Heart right ventricle (tissue), 16 donors: ENCODE measurements at regions not wholly inside any gene's neighbourhood (a gene's known extent, or its start where the extent isn't known, plus 50 kb on each side); places are given as distances from the start of the nearest gene placed in this dataset.

ENCODE experiments used
- ATAC-seq, 8 donors: fragments of 200-7000 bp; cut with Tn5 transposase; one replicate each; pipeline ENCODE4 v1.9.1; 2020; ENCODE audit warnings: mild to moderate bottlenecking in 8 of 8, moderate library complexity in 8 of 8, moderate number of reproducible peaks in 1 of 8
- DNase-seq, 2 donors: peaks; one replicate each; pipeline ENCODE4 v3.0.0-alpha.2; 2020
- H3K27ac ChIP-seq, 10 donors: fragments of 200-600 bp; sonication (generic) in 2 of 10; one replicate each; pipeline versions ENCODE4 v1.5.0 to v1.8.0; 2020 to 2022; ENCODE audit warnings: mild to moderate bottlenecking in 3 of 10
- H3K27me3 ChIP-seq, 7 donors: fragments of 200-600 bp; one replicate each; pipeline ENCODE4 v1.8.0; 2021 to 2022; ENCODE audit warnings: mild to moderate bottlenecking in 2 of 7
- H3K36me3 ChIP-seq, 9 donors: fragments of 200-600 bp; sonication (generic) in 1 of 9; one replicate each; pipeline versions ENCODE4 v1.5.0 to v1.8.0; 2020 to 2022; ENCODE audit warnings: mild to moderate bottlenecking in 2 of 9
- H3K4me1 ChIP-seq, 9 donors: fragments of 200-600 bp; sonication (generic) in 1 of 9; one replicate each; pipeline versions ENCODE4 v1.5.0 to v1.8.0; 2020 to 2022; ENCODE audit warnings: mild to moderate bottlenecking in 4 of 9
- H3K4me3 ChIP-seq, 10 donors: fragments of 200-600 bp; sonication (generic) in 2 of 10; one replicate each; pipeline versions ENCODE4 v1.5.0 to v1.8.0; 2020 to 2022; ENCODE audit warnings: mild to moderate bottlenecking in 7 of 10, moderate library complexity in 2 of 10
- H3K9me3 ChIP-seq, 11 donors: fragments of 200-600 bp in 10 of 11; sonication (generic) in 2 of 11; one replicate each; pipeline versions ENCODE4 v1.5.0 to v1.8.0; 2013 to 2022; ENCODE audit warnings: mild to moderate bottlenecking in 2 of 11, control low read depth in 1 of 11, moderate library complexity in 1 of 11
- CTCF ChIP-seq, 9 donors: fragments of 200-600 bp; sonication (generic) in 2 of 9; IDR thresholded peaks; one replicate each; pipeline versions ENCODE4 v1.5.0 to v1.8.0; 2021 to 2022; ENCODE audit warnings: antibody characterized with exemption in 9 of 9, mild to moderate bottlenecking in 5 of 9, moderate library complexity in 1 of 9
- WGBS, 2 donors: extraction: QIAGEN DNeasy Blood & Tissue Kit; methylation state at CpG; one replicate each; pipeline ENCODE4 v1.1.7; 2013; ENCODE audit warnings: inconsistent platforms in 1 of 2; 5-methylcytosine and 5-hydroxymethylcytosine counted together
- intact Hi-C, 10 donors: fragments of 100-400 bp; cut with DNase I; formaldehyde crosslinking; loops; one replicate each; pipeline versions ENCODE4 v1.11.1 to v1.14.2; 2022
- donor health status: Arrhythmogenic right ventricular cardiomyopathy.
- donor health status: ischemic (EF 13 %, LVEDD 7.1; RV severe dilation, severe dysfunction).
- donor health status: healthy with polysubstance abuse.
- donor health status: DM: no; HTN: yes; CAD: no.
- donor health status: DM: no; HTN: no; CAD: no.
- donor health status: ischemic (EF 25% LVEDD 6.9; RV normal size, moderate dysfunction).
- donor health status: ischemic (EF 25% LVEDD 5.7; RV mildly dilated, moderate dysfunction).
- donor health status: healthy.
- donor health status: DM: yes; HTN: yes; CAD: no.
- donor health status: Ischemic cardiomyopathy.
- donor health status: ischemic (EF 35%, LVEDD 5.7; RV mildly dilated, moderate dysfunction).
- donor health status: nonischemic (EF 11% LVEDD 7.7; RV severe dilation, severe dysfunction).
- donor health status: DM: yes; HTN: yes; CAD: no.
- donor health status: PGD.
- donor health status: ischemic (EF 29% LVEDD 5.4; RV normal size, mild dysfunction).
- donor health status: nonischemic (EF 23%, LVEDD 6.1; RV moderate dilation, normal function).

- ATAC-seq = no peak
- TF ChIP-seq CTCF (IDR thresholded peaks at IDR 0.05) = no peak
- Histone ChIP-seq H3K27ac (no peak overlapping the region), H3K9me3 (no peaks in the 10 kb centered on the region), H3K4me1 (no peaks in the 10 kb centered on the region), H3K4me3 (no peak overlapping the region), H3K27me3 (no peaks in the 10 kb centered on the region), H3K36me3 (no peaks in the 10 kb centered on the region)
- WGBS, 2 donors = 33 to 34% methylated on average over 1 of the region's 1 CpG
- intact Hi-C loops = no loop called here
- no peak for DNase-seq
Measured at GRCh38 chrY:12244146-12244545, 456.9 kb upstream of the USP9Y start.

GRCh38 chrY:12253756-12254155 lies 447.3 kb upstream of the USP9Y start:
- TF ChIP-seq CTCF (IDR thresholded peaks at IDR 0.05) = no peak
- ATAC-seq (no peak), DNase-seq (no peak)
- no peaks in the 10 kb centered on the region for H3K4me1 ChIP-seq
- H3K36me3 ChIP-seq = no peaks in the 10 kb centered on the region
- intact Hi-C loops = no loop called here
- no peaks in the 10 kb centered on the region for H3K9me3 ChIP-seq
- no peak overlapping the region for H3K4me3 ChIP-seq
- H3K27me3 ChIP-seq = no peaks in the 10 kb centered on the region
- WGBS, 2 donors = 75% methylated on average over 11 of the region's 11 CpGs
- H3K27ac ChIP-seq = no peak overlapping the region

DNA sequence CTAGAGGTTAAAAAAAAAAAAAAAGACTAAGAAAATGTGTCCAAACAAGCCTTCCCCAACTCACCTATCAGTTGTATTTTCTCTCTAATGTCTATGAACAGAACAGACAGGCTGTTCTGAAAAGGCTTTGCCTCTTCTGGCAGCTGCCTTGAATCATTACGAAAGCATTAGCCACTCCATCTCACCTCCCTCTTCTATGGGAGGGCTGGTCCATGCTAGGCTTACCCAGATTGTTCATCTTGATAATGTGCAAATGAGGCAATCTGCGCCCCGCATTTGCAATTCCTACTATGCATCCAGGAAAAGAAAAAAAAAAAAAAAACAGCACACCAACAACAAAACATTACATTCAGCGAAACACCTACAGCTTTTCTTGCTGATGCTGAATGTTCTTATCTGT lies 429.9 kb upstream of the USP9Y start:
- intact Hi-C loops = no loop called here
- no peak for TF ChIP-seq CTCF (IDR thresholded peaks at IDR 0.05)
- 65% methylated on average over 4 of the region's 4 CpGs for WGBS, 2 donors
- Histone ChIP-seq H3K9me3 (no peaks in the 10 kb centered on the region), H3K4me1 (no peaks in the 10 kb centered on the region), H3K27me3 (no peaks in the 10 kb centered on the region), H3K36me3 (no peaks in the 10 kb centered on the region), H3K27ac (no peak overlapping the region), H3K4me3 (no peak overlapping the region)
- DNase-seq = no peak
- no peak for ATAC-seq

- ATAC-seq = no peak
- Histone ChIP-seq H3K9me3 (no peaks in the 10 kb centered on the region), H3K27ac (no peak overlapping the region), H3K4me3 (no peak overlapping the region), H3K36me3 (no peaks in the 10 kb centered on the region), H3K4me1 (no peaks in the 10 kb centered on the region), H3K27me3 (no peaks in the 10 kb centered on the region)
- 62 to 66% methylated on average over 5 of the region's 5 CpGs for WGBS, 2 donors
- TF ChIP-seq CTCF (IDR thresholded peaks at IDR 0.05) = no peak
- DNase-seq = no peak
- intact Hi-C loops = no loop called here
Measured at GRCh38 chrY:12285608-12286007, 415.4 kb upstream of the USP9Y start.

DNA sequence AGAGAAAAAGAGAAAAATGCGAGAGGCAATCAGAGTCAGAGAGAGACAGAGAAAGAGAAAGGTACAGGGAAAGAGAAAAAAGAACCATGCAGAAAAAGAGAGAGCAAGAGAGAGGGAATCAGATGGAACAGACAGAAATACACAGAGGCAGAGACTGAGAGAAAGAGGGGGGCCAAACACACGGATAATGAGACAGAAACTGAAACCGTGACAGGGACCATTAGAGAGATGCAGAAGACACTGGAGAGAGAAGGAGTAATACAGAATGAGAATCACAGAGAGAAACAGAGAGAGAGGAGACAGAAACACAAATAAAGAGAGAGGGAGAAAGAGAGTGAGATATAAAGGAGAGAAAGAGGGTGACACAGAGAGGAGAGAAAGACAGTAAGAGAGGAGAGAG lies 412.1 kb upstream of the USP9Y start:
- WGBS, 2 donors = 38 to 44% methylated on average over 3 of the region's 3 CpGs
- ATAC-seq (no peak), DNase-seq (no peak)
- H3K4me1 ChIP-seq = no peaks in the 10 kb centered on the region
- intact Hi-C loops = no loop called here
- no peaks in the 10 kb centered on the region for H3K36me3 ChIP-seq
- no peaks in the 10 kb centered on the region for H3K27me3 ChIP-seq
- no peak overlapping the region for H3K4me3 ChIP-seq
- no peak overlapping the region for H3K27ac ChIP-seq
- TF ChIP-seq CTCF (IDR thresholded peaks at IDR 0.05) = no peak
- no peaks in the 10 kb centered on the region for H3K9me3 ChIP-seq
